Hematopoietic multipotent progenitor cell treated with erythropoietin and hydrocortisone succinate and interleukin-3 and kit ligand, for 4 days (in vitro differentiated cells): ENCODE measurements at regions not wholly inside any gene's neighbourhood (a gene's known extent, or its start where the extent isn't known, plus 50 kb on each side); places are given as distances from the start of the nearest gene placed in this dataset.
"Not testable (repeated sequence)": the region's sequence is repeated elsewhere in the genome, so short reads cannot be mapped to it uniquely, and the experiment has no call there.

Experiments used
- DNase-seq: peaks from one replicate; pipeline ENCODE4 v3.0.0-alpha.2; 2015

GRCh38 chr21:19120591-19120990 lies 717.0 kb upstream of the TMPRSS15 start:
- DNase-seq = no peak

- no peak for DNase-seq
Observed at GRCh38 chr21:19122356-19122755, 718.8 kb upstream of the TMPRSS15 start.

- no peak for DNase-seq
Observed at GRCh38 chr21:19123053-19123452, 719.5 kb upstream of the TMPRSS15 start.

GRCh38 chr21:19123525-19123924 lies 719.9 kb upstream of the TMPRSS15 start:
- DNase-seq = no peak

- DNase-seq = no peak
Observed at GRCh38 chr21:19124691-19125090, 721.1 kb upstream of the TMPRSS15 start.

GRCh38 chr21:19130379-19131028 lies 726.9 kb upstream of the TMPRSS15 start:
- no peak for DNase-seq

GRCh38 chr21:19141511-19141910 lies 737.9 kb upstream of the TMPRSS15 start:
- no peak for DNase-seq

- no peak for DNase-seq
Observed at GRCh38 chr21:19145682-19146293, 742.2 kb upstream of the TMPRSS15 start.

GRCh38 chr21:19148056-19148455 lies 744.5 kb upstream of the TMPRSS15 start:
- DNase-seq = no peak

GRCh38 chr21:19171585-19171984 lies 768.0 kb upstream of the TMPRSS15 start:
- DNase-seq = no peak

GRCh38 chr21:19181604-19182140 lies 778.1 kb upstream of the TMPRSS15 start:
- DNase-seq = no peak

GRCh38 chr21:19197950-19198349 lies 794.4 kb upstream of the TMPRSS15 start:
- peak; percentile 18 for DNase-seq

- DNase-seq = no peak
Observed at GRCh38 chr21:19198801-19199200, 795.2 kb upstream of the TMPRSS15 start.

GRCh38 chr21:19218163-19218562 lies 814.6 kb upstream of the TMPRSS15 start:
- no peak for DNase-seq

GRCh38 chr21:19224090-19224489 lies 820.5 kb upstream of the TMPRSS15 start:
- DNase-seq = no peak

- DNase-seq = peak; percentile 4
Observed at GRCh38 chr21:19228226-19228625, 824.6 kb upstream of the TMPRSS15 start.

- not testable (repeated sequence) for DNase-seq
Observed at GRCh38 chr21:19233841-19234240, 830.3 kb upstream of the TMPRSS15 start.

GRCh38 chr21:19236209-19236608 lies 832.6 kb upstream of the TMPRSS15 start:
- DNase-seq = peak; percentile 5

- DNase-seq = no peak
Observed at GRCh38 chr21:19237608-19238007, 834.0 kb upstream of the TMPRSS15 start.

GRCh38 chr21:19239696-19240095 lies 836.1 kb upstream of the TMPRSS15 start:
- no peak for DNase-seq

GRCh38 chr21:19244502-19245187 lies 841.1 kb upstream of the TMPRSS15 start:
- DNase-seq = no peak

- DNase-seq = no peak
Observed at GRCh38 chr21:19245188-19245580, 841.6 kb upstream of the TMPRSS15 start.

- no peak for DNase-seq
Observed at GRCh38 chr21:19246018-19246417, 842.4 kb upstream of the TMPRSS15 start.
